SK-MEL-5 (cell line): ENCODE measurements at regions not wholly inside any gene's neighbourhood (a gene's known extent, or its start where the extent isn't known, plus 50 kb on each side); places are given as distances from the start of the nearest gene placed in this dataset.

Source experiments
- DNase-seq: peaks from one replicate; pipeline ENCODE4 v3.0.0-alpha.2; 2016; ENCODE audit warnings: low read depth, low spot score
- in situ Hi-C: cut with HindIII; loops from 2 replicates; pipeline ENCODE4 v1.10.0; 2016; ENCODE audit warnings: low sequenced_read_pairs, high pct_unique_total_duplicates, low pct_unique_long_range_greater_than_20kb

DNA sequence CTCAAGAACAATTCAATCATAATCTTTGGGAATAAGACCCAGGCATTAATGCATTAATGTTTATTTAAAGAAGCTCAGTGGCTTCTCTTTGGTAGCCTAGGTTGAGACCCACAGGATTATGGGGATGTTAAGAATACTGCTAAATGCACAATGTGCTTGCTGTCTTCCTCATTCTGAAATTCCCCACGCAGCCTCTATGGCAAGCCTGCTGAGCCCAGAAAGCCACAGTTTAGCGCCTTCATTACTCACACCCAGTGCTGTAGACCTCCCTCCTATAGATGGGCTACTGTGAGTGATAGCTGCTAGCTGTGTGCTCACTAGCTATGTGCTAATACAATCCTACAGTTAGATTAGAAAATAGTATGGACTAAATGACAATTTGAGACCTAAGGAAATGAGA, 90.6 kb downstream of the TNFSF13B start:
- no peak for DNase-seq
- in situ Hi-C loops: no loop called here

GRCh38 chr13:108361769-108362168, 92.3 kb downstream of the TNFSF13B start:
- no peak for DNase-seq
- in situ Hi-C loops: no loop called here

- no peak for DNase-seq
- in situ Hi-C loops: no loop called here
Measured at GRCh38 chr13:108363666-108364065, 94.1 kb downstream of the TNFSF13B start.

GRCh38 chr13:108365255-108365654, 95.7 kb downstream of the TNFSF13B start:
- no peak for DNase-seq
- in situ Hi-C loops: no loop called here

DNA sequence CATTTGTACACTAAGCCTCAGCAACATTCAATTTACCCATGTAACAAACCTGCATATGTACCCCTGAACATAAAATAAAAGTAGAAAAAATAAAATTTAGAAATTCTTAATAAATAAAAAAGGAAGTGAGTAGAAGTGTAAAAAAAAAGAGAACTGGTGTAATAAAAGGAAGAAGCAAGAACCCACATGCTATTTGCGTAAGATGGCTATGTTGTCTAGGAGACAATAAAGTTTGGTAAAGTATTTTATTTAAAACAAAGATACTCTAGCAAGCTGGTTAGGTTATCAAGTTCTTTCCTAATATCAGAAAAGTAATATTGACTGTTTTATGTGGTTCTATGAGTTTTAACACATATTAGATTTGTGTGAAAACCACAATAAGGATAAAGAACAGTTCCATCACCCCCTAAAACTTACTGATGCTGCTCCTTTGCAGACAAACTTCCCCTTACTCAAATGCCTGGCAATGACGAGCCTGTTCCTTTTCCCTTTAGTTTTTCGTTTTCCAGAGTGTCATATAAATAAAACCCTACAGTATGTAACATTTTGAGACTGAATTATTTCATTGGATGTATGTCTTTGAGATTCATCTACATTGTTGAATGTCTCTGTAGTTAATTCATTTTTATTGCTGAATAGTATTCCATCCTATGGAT, 98.9 kb downstream of the TNFSF13B start:
- no peak for DNase-seq
- in situ Hi-C loops: no loop called here

- no peak for DNase-seq
- in situ Hi-C loops: no loop called here
Measured at GRCh38 chr13:108369412-108369811, 99.9 kb downstream of the TNFSF13B start.

GRCh38 chr13:108375034-108375433, 105.5 kb downstream of the TNFSF13B start:
- in situ Hi-C loops: no loop called here
- DNase-seq: no peak

DNA sequence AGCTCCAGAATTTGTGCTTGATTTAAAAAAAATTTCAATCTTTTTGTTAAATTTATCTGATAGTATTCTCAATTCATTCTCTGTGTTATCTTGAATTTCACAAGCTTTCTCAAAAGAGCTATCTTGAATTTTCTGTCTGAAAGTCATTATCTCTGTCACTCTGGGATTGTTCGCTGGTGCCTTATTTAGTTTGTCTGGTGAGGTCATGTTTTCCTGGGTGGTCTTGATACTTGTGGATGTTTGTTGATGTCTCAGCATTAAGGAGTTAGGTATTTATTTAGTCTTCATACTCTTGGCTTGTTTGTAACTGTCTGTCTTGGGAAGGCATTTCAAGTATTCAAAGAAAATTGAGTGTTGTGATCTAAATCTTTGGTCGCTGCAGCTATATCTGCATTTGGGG, 106.3 kb downstream of the TNFSF13B start:
- in situ Hi-C loops: no loop called here
- no peak for DNase-seq

DNA sequence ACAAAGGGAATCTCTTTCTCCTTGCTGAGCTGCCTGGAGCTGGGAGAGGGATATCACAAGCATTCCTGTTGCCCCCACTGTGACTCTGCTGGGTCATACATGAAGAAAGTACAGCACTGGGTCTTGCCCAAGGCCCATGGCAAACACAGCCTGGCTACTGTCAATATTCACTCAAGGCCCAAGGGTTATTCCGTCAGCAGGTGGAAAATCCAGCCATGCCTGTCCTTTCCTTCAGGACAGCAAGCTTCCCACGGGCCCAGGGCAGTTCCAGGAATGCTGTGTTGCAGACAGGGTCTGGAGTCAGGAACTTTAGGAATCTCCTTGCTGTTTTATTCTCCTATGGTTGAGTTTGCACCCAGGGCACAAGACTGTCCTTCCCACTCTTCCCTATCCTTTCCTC, 106.8 kb downstream of the TNFSF13B start:
- in situ Hi-C loops: no loop called here
- no peak for DNase-seq

- in situ Hi-C loops: no loop called here
- no peak for DNase-seq
Measured at GRCh38 chr13:108377646-108378206, 108.2 kb downstream of the TNFSF13B start.

DNA sequence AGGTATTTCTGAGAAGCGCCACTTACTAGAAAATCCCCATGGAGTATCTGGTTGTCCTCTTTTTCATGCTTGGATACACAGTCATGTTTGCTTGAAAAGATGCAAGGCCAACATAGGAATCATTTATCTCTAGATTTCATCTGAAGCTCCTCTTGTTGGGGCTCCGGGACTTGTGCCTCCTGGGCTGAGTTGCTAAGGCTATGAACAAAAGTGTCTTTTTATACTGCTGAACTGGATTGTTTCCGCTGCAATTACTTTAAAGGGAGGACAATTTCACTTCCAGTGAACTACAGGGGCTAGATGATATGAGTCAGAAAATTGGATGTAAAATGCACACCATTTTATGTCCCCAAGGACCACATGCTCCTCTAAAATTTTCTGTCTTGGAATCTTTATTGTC, 114.1 kb downstream of the TNFSF13B start:
- in situ Hi-C loops: no loop called here
- DNase-seq: peak; percentile 58

- no peak for DNase-seq
- in situ Hi-C loops: no loop called here
Measured at GRCh38 chr13:108387156-108387555, 117.6 kb downstream of the TNFSF13B start.

DNA sequence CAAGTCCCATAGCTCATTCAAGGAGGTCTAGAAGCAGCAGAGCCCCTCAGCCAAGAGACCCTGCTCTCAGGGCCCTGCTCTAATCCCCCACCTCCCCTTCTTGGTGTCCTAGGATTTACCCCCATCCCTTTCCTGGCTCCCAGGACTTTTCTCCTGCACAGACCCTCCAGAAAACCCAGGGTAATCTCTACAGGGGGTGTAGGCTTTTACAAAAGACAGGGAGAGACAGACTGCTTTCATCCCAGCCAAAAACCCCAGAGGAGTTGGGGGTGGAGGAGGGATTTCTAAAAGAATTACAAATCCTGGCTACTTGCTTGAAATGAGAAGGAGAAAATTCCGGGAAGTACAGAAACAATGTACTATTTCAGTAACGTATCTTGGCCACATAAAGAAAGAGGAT, 133.3 kb downstream of the TNFSF13B start:
- no peak for DNase-seq
- in situ Hi-C loops: no loop called here

DNA sequence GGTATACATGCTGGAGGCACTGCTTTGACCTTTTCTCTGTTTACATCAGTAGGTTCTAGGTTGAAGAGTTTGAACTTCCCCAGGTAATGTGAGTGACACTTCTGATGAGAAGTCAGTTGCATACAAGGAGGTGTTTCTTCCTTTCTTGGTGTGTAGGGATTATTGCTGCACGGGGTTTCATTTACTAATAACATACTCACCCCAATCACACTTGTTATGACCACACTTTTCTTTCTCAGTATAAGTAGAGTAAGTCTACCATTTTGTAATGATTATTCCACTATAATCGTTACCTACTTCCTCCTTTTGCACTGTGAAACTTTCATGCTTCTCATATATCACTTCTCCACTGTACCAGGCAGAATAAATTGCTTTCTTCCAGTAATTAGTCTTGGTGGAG, 138.0 kb downstream of the TNFSF13B start:
- DNase-seq: no peak
- in situ Hi-C loops: no loop called here

GRCh38 chr13:108408672-108409071, 139.2 kb downstream of the TNFSF13B start:
- in situ Hi-C loops: no loop called here
- no peak for DNase-seq

DNA sequence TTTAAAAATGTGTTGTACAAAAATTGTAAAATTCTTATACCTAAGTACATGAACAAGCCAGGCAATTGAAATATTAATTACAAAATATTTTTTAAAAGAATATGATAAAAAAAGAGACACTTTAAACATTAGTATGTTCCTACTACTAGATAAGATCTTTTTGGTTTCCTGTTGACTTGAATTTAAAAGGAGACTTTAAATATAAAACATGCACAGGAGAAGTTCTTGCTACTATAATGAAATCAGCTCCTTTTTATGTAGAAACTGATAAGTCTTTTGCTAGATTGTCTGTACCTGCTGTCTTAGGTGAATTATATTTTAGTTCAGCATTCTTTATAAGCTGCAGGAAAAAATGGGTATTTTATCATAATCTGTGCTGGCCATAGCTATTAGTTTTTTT, 140.2 kb downstream of the TNFSF13B start:
- no peak for DNase-seq
- in situ Hi-C loops: no loop called here

DNA sequence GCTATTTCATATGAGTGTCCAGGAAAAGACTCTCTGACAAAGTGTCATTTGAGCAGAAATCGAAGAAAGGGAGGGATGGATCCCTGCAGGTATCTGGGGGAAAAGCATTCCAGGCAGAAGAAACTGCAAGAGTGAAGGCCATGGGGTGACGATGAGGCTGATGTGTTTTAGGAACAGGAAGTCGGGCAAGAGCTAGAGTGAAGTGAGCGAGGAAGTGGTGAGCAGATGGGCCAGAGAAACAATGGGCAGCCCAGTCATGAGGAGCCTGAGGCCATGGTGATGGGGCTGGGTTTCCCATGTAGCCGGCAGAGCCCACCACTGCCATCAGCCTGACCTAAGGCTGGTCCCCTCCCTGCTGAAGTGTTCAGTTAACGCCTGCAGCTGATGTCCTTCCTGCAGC, 150.2 kb downstream of the TNFSF13B start:
- in situ Hi-C loops: no loop called here
- no peak for DNase-seq

DNA sequence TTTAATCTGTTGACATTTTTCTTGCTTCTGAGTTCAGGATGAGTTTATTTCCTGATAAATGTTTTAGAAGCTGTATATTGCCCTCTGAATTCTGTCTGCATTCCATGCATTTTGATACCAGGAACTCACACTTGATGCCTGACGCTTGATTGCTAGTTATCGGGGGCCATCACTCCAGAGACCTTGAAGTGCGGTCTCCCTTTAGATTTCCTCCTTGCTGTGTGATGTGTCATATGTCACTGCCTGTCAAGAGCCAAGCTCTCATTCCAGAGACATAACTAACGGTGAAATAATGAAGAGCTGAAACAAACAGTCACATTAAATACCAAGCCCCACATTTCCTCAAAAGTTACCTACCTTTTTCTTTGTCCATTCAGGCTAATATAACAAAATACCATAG, 155.5 kb downstream of the TNFSF13B start:
- no peak for DNase-seq
- in situ Hi-C loops: no loop called here

DNA sequence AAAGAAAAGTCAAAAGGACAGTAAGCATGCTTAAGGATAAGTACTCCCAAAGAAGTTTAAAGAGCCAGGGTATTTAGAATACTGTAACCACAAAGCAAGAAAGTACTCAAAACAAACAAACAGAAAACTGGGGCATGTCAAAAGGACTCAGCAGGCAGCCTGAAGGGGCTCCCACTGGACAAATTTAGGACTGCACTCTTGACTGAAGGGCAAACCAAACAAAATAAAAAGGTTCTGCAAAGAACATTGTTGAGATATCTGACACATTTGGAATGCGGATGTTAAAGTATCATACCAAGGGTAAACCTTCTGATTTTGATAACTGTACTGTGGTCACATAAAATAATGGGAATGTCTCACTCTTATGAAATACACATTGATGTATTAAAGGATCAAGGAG, 157.4 kb downstream of the TNFSF13B start:
- no peak for DNase-seq
- in situ Hi-C loops: no loop called here

DNA sequence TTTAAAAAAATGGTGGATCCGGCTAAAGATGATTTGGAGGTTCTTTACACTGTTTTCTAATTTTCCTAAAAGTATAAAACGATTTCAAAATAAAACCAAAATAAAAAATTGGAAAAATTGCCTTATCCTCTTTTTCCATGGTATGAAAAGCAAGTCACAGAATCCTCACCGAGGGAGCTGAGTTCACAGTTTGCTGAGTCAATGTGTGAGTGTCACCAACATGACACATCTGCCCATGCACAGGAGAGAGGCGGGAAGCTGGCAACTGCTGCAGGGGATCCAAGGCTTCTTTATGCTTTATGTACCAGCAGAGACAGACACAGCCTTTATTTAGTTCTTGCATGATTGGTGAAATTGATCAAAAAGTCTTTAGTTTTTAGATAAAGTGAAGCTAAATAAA, 157.8 kb downstream of the TNFSF13B start:
- DNase-seq: no peak
- in situ Hi-C loops: no loop called here
